ENCODE measurements at regions not wholly inside any gene's neighbourhood (a gene's known extent, or its start where the extent isn't known, plus 50 kb on each side); places are given as distances from the start of the nearest gene placed in this dataset.

DNA sequence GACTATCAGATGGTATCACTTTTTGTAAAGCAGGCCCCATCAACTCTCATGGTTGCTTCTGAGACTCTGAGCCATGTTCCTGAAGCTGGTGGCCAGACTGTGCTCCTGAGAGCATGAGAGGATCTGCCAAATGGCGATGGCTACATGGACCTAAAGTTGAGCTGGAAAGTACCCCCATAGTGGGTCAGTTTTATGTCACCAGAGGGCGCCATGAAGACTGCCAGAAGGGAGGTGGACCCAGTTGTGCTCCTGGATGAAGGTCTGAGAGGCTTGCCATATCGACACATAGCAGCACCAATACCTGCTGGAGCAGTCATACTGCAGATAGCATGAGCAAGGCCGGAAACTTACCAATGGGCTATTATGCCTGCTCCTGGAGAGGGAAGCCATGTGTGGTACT lies 105.7 kb downstream of the SLITRK2 start:
- no peaks in the 10 kb centered on the region for H3K9me3 ChIP-seq (ENCODE audit: control insufficient read depth, insufficient read depth, low read length)
- H3K36me3 ChIP-seq (ENCODE audit: control insufficient read depth, low read length): no peaks in the 10 kb centered on the region
- no peaks in the 10 kb centered on the region for H3F3A ChIP-seq (ENCODE audit: control insufficient read depth, insufficient read depth)
- no peak overlapping the region for H3K4me2 ChIP-seq (ENCODE audit: low read length)
- no peaks in the 10 kb centered on the region for H4K20me1 ChIP-seq (ENCODE audit: control insufficient read depth, insufficient read depth, low read depth, low read length)
- no peaks in the 10 kb centered on the region for H3K79me2 ChIP-seq (ENCODE audit: control insufficient read depth, low read length)
- H3K27ac ChIP-seq (ENCODE audit: low read depth, low read length): no peak overlapping the region
- no peaks in the 10 kb centered on the region for H3K9me2 ChIP-seq (replicated peaks; ENCODE audit: control insufficient read depth, low read length)
- H3K4me1 ChIP-seq (ENCODE audit: control insufficient read depth, low read length): no peaks in the 10 kb centered on the region
- TF ChIP-seq EZH2phosphoT487 (IDR thresholded peaks at IDR 0.05; ENCODE audit: borderline replicate concordance, low read length): no peak
- TF ChIP-seq, protein P1, sequence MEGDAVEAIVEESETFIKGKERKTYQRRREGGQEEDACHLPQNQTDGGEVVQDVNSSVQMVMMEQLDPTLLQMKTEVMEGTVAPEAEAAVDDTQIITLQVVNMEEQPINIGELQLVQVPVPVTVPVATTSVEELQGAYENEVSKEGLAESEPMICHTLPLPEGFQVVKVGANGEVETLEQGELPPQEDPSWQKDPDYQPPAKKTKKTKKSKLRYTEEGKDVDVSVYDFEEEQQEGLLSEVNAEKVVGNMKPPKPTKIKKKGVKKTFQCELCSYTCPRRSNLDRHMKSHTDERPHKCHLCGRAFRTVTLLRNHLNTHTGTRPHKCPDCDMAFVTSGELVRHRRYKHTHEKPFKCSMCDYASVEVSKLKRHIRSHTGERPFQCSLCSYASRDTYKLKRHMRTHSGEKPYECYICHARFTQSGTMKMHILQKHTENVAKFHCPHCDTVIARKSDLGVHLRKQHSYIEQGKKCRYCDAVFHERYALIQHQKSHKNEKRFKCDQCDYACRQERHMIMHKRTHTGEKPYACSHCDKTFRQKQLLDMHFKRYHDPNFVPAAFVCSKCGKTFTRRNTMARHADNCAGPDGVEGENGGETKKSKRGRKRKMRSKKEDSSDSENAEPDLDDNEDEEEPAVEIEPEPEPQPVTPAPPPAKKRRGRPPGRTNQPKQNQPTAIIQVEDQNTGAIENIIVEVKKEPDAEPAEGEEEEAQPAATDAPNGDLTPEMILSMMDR (IDR thresholded peaks at IDR 0.05; ENCODE audit: low read depth, low read length, poor library complexity, severe bottlenecking): no peak
- no peaks in the 10 kb centered on the region for H3K27me3 ChIP-seq (ENCODE audit: control insufficient read depth, low read length)
- H3K4me3 ChIP-seq (ENCODE audit: low read length): no peak overlapping the region

DNA sequence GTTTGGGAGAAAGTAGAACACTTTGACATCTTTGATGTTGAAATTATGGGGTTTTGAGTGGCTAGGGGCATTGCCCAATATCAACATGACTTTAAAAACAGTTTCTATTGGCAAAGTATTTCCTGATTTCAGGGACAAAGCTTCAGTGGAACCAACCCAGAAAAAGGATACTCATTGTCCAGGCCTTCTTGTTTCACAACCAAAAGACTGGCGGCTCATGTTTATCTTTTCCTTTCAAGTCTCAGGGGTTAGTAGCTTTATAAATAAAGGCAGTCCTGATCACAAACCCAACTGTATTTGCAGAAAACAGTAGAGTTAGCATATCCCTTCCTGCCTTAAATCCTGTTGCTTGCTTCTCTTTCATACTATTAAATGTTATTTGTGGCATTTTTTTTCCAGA lies 119.1 kb downstream of the SLITRK2 start:
- Histone ChIP-seq H3K79me2 (ENCODE audit: control insufficient read depth, low read length) (no peaks in the 10 kb centered on the region), H3K36me3 (ENCODE audit: control insufficient read depth, low read length) (no peaks in the 10 kb centered on the region), H3K9me3 (ENCODE audit: control insufficient read depth, insufficient read depth, low read length) (no peaks in the 10 kb centered on the region), H3F3A (ENCODE audit: control insufficient read depth, insufficient read depth) (no peaks in the 10 kb centered on the region), H3K4me3 (ENCODE audit: low read length) (no peak overlapping the region), H3K27me3 (ENCODE audit: control insufficient read depth, low read length) (no peaks in the 10 kb centered on the region), H3K4me1 (ENCODE audit: control insufficient read depth, low read length) (no peaks in the 10 kb centered on the region), H4K20me1 (ENCODE audit: control insufficient read depth, insufficient read depth, low read depth, low read length) (no peaks in the 10 kb centered on the region), H3K27ac (ENCODE audit: low read depth, low read length) (no peak overlapping the region), H3K9me2 (replicated peaks; ENCODE audit: control insufficient read depth, low read length) (no peaks in the 10 kb centered on the region), H3K4me2 (ENCODE audit: low read length) (no peak overlapping the region)
- TF ChIP-seq EZH2phosphoT487 (IDR thresholded peaks at IDR 0.05; ENCODE audit: borderline replicate concordance, low read length): no peak
- TF ChIP-seq, protein P1 (IDR thresholded peaks at IDR 0.05; ENCODE audit: low read depth, low read length, poor library complexity, severe bottlenecking): no peak

DNA sequence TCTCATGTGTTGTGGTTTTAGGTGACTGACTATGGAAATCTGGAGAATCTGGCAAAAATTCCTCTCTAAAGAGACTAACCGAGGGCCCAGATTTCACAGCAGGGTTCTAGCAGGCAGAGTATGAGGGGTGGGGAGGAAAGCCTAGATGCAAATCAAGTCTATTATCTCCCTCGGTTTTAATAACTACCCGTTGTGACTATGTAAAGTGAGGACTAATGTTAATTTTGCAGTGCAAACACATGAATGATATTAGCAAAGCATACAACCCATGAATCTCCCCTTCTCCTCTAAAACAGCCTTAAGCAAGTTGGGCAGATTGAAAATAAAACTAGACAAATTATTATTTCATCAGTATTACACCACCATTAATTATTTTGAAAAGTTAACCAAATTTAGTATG lies 131.4 kb downstream of the SLITRK2 start:
- Histone ChIP-seq H3K4me1 (ENCODE audit: control insufficient read depth, low read length) (no peaks in the 10 kb centered on the region), H3K79me2 (ENCODE audit: control insufficient read depth, low read length) (no peaks in the 10 kb centered on the region), H3K27me3 (ENCODE audit: control insufficient read depth, low read length) (no peaks in the 10 kb centered on the region), H3K9me2 (replicated peaks; ENCODE audit: control insufficient read depth, low read length) (no peaks in the 10 kb centered on the region), H3K36me3 (ENCODE audit: control insufficient read depth, low read length) (no peaks in the 10 kb centered on the region), H3K9me3 (ENCODE audit: control insufficient read depth, insufficient read depth, low read length) (no peaks in the 10 kb centered on the region), H3K4me2 (ENCODE audit: low read length) (no peak overlapping the region), H3K4me3 (ENCODE audit: low read length) (no peak overlapping the region), H3F3A (ENCODE audit: control insufficient read depth, insufficient read depth) (no peaks in the 10 kb centered on the region), H3K27ac (ENCODE audit: low read depth, low read length) (no peak overlapping the region), H4K20me1 (ENCODE audit: control insufficient read depth, insufficient read depth, low read depth, low read length) (no peaks in the 10 kb centered on the region)
- TF ChIP-seq, protein P1 (IDR thresholded peaks at IDR 0.05; ENCODE audit: low read depth, low read length, poor library complexity, severe bottlenecking): no peak
- TF ChIP-seq EZH2phosphoT487 (IDR thresholded peaks at IDR 0.05; ENCODE audit: borderline replicate concordance, low read length): no peak

DNA sequence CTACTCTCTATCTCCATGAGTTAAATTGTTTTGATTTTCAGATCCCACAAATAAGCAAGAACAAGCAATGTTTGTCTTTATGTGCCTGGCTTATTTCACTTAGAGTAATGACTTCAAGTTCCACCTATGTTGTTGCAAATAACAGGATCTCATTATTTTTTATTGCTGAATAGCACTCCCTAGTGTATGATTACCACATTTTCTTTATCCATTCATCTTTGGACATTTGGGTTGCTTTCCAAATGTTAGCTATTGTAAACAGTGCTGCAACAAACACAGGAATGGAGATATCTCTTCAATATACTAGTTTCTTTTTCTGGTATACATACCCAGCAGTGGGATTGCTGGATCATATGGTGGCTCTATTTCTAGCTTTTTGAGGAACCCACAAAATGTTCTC lies 136.0 kb downstream of the SLITRK2 start:
- H3F3A ChIP-seq (ENCODE audit: control insufficient read depth, insufficient read depth): no peaks in the 10 kb centered on the region
- H3K36me3 ChIP-seq (ENCODE audit: control insufficient read depth, low read length): no peaks in the 10 kb centered on the region
- no peaks in the 10 kb centered on the region for H3K9me2 ChIP-seq (replicated peaks; ENCODE audit: control insufficient read depth, low read length)
- H3K27ac ChIP-seq (ENCODE audit: low read depth, low read length): no peak overlapping the region
- H3K9me3 ChIP-seq (ENCODE audit: control insufficient read depth, insufficient read depth, low read length): no peaks in the 10 kb centered on the region
- no peaks in the 10 kb centered on the region for H3K4me1 ChIP-seq (ENCODE audit: control insufficient read depth, low read length)
- H3K4me2 ChIP-seq (ENCODE audit: low read length): no peak overlapping the region
- H3K27me3 ChIP-seq (ENCODE audit: control insufficient read depth, low read length): no peaks in the 10 kb centered on the region
- TF ChIP-seq EZH2phosphoT487 (IDR thresholded peaks at IDR 0.05; ENCODE audit: borderline replicate concordance, low read length): no peak
- TF ChIP-seq, protein P1 (IDR thresholded peaks at IDR 0.05; ENCODE audit: low read depth, low read length, poor library complexity, severe bottlenecking): no peak
- no peak overlapping the region for H3K4me3 ChIP-seq (ENCODE audit: low read length)
- no peaks in the 10 kb centered on the region for H3K79me2 ChIP-seq (ENCODE audit: control insufficient read depth, low read length)
- no peaks in the 10 kb centered on the region for H4K20me1 ChIP-seq (ENCODE audit: control insufficient read depth, insufficient read depth, low read depth, low read length)
